ENCODE measurements at regions not wholly inside any gene's neighbourhood (a gene's known extent, or its start where the extent isn't known, plus 50 kb on each side); places are given as distances from the start of the nearest gene placed in this dataset.
A peak's percentile ranks its signal among the peaks of the same experiment; 100 is the strongest.

- no peak for DNase-seq (ENCODE audit: extremely low read depth, low read depth)
Observed at GRCh38 chr11:131111775-131112174, 195.5 kb upstream of the SNX19 start.

- no peak for DNase-seq (ENCODE audit: extremely low read depth, low read depth)
Observed at GRCh38 chr11:131118247-131118646, 202.0 kb upstream of the SNX19 start.

GRCh38 chr11:131121426-131122333 is 205.4 kb upstream of the SNX19 start:
- peak; percentile 11 for DNase-seq (ENCODE audit: extremely low read depth, low read depth)

- DNase-seq (ENCODE audit: extremely low read depth, low read depth) = no peak
Observed at GRCh38 chr11:131122448-131122847, 206.2 kb upstream of the SNX19 start.

DNA sequence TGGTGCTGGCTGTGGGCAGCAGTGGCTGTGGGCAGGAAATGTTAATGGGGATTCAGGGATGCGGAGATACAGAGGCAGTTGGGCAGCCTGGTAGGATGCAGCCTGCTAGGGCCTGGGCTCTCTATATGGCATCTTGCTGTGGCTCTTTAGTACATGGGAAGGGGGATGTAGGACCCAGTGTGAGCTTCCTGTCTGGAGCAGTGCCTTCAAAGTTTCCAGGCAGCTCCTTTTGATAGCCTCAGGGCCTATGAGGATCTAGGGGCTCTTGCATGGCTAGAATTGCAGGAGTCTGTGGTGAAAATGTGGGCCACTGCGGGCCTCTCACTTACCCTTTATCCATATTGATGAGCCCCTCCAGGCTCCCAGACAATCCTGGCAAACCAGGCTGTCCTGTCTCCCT is 213.2 kb upstream of the SNX19 start:
- no peak for DNase-seq (ENCODE audit: extremely low read depth, low read depth)

GRCh38 chr11:131135611-131136010 is 219.3 kb upstream of the SNX19 start:
- no peak for DNase-seq (ENCODE audit: extremely low read depth, low read depth)

DNA sequence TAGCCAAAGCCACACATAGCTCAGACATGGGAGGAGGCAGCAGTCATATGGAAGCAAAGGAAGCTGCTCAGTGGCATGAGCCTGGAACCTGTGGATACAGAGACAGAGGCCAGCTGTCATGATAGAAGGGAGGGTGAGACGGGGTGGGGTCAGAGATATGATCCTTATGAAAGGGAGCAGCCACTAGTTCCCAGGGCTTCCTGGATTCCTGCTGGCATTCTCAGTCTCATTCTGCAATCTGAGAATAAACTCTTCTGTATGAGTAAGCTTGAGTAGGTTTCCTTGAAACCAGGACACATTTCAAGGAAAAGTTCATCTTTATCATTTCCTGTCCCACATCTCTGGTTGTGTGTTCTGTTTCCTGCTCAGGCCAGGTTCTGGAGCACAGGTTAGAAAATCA is 220.2 kb upstream of the SNX19 start:
- no peak for DNase-seq (ENCODE audit: extremely low read depth, low read depth)

- DNase-seq (ENCODE audit: extremely low read depth, low read depth) = no peak
Observed at GRCh38 chr11:131137046-131137445, 220.8 kb upstream of the SNX19 start.

- DNase-seq (ENCODE audit: extremely low read depth, low read depth) = no peak
Observed at GRCh38 chr11:131138731-131139130, 222.5 kb upstream of the SNX19 start.

GRCh38 chr11:131145791-131146190 is 224.6 kb upstream of the NTM start:
- no peak for DNase-seq (ENCODE audit: extremely low read depth, low read depth)

GRCh38 chr11:131146827-131147490 is 223.5 kb upstream of the NTM start:
- no peak for DNase-seq (ENCODE audit: extremely low read depth, low read depth)

DNA sequence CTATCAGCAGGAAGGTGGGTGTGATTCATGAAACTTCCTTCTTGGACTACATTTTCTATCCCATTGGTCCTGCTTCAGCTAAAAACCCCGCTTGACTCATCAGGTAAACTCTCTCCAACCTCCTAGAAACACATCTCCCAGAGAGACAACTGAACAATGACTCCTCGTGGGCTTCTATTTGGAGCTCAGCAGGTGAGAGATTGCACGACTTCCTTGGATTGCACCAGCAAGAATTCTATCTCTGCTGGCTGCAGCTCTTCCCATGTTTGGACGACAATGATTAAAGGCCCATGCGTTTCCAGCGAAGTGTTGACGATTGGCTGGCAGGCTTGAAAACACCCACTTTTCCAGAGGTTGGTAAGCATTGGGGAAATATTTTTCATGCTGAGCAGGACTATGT is 216.1 kb upstream of the NTM start:
- no peak for DNase-seq (ENCODE audit: extremely low read depth, low read depth)

DNA sequence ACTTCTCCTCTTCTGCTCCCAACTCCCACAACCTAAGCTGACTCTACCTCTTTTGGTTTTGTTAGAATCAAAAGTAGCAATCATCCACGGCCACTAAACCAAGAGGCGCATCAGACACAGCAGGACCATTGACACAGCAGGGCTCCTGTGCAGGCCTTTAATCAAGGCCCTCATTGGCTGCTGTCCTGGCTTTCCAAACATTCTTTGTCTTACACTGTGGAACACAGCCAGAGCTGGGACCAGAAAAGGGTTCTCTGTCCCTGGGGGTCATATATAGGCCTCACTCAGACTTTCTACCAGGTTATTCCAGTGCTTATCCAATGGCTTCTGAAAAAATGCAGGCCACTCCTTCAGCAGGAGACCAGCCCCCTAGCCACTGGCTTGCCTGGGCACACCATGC is 212.7 kb upstream of the NTM start:
- no peak for DNase-seq (ENCODE audit: extremely low read depth, low read depth)

- no peak for DNase-seq (ENCODE audit: extremely low read depth, low read depth)
Observed at GRCh38 chr11:131160846-131161245, 209.6 kb upstream of the NTM start.

GRCh38 chr11:131163613-131164012 is 206.8 kb upstream of the NTM start:
- DNase-seq (ENCODE audit: extremely low read depth, low read depth) = no peak

DNA sequence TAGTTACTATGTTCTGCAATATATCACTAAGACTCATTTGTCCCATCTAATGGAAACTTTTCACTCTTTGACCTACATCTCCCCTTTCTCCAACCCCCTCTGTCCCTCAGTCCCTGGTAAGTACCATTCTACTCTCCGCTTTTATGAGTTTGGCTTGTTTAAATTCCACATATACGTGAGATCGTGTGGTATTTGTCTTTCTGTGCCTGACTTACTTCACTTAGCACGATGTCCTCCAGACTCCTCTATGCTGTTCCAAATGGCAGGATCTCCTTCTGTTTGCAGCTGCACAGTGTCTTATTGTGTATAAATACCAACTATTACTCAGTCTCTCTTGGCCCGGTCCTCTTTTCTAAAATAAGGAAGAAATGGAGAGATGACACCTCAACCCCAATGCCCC is 205.4 kb upstream of the NTM start:
- DNase-seq (ENCODE audit: extremely low read depth, low read depth) = no peak

DNA sequence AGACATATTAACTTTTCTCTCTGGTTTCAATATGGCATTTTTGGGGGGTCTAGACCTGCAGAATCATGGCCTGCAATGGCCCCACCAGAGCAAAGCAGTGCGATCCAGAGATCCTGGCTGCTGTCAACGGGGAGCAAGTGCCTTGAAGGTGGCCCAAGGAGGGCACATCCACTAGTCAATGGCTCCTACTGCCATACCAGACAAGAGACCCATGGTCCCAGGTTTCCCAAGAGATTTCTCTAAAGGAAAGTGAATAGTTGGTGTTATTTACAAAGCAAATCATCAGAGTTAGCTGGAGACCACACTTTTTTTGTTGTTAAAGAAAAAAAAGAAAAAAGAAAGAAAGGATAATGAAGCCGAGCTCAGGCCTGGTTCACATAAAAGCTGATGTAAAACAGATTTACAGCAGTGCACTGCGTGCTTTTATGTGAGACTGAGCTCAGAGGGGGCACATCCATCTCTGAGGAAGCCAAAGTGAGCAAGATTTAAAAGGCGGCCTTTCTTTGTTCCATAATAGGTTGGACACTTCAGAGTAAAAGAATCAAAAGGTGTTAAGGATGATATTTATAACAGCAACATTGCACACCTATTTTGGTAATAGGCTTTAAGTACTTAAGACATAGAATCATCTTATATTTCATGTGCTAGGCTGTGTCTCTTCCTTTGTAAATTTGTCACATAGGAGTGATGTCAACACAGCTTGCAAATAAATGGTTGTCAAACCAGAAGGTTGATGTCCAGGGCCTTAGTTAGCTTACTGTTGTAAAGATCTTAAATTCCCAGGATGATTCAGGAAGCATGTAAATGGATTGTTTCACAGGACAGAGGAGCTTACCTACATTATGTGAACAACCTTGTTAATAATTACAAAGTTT is 201.3 kb upstream of the NTM start:
- no peak for DNase-seq (ENCODE audit: extremely low read depth, low read depth)

- DNase-seq (ENCODE audit: extremely low read depth, low read depth) = no peak
Observed at GRCh38 chr11:131172011-131172410, 198.4 kb upstream of the NTM start.

DNA sequence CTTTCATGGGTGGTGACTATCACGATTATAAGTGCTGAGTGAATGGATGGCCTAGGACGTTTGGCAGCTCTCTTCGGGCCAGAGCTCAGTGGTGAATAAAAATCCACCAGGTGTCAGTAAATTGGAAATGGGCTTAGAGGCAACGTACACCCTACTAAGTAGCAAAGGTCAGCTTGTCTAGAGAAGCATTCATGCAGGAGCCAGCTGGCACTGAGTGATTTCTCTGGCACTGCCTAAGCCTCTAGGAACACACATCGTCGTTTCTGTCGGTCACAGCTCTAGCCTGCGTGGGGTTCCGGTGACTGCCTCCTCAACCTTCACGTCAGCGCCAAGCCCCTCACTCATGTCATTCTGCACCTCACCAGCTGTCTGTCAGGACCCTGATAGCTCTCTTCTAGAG is 192.4 kb upstream of the NTM start:
- DNase-seq (ENCODE audit: extremely low read depth, low read depth) = no peak

DNA sequence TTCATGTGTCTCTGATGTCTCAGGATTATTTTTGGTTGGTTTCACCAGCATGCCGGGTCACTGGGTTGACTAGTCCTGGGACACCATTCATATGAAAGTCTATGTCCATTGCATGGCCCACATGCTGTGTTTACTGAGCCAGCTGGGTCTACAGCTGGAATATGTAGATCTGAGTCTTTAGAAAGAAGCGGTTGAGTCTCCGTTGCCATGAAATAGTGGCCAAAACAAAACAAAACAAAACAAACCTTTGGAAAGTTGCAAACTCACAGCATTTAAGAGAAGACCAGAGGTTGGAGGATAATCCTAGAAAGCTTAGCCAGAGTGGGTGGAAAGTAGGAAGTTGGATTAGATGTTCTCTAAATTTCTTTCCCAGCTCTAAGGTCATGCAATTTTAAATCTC is 191.8 kb upstream of the NTM start:
- no peak for DNase-seq (ENCODE audit: extremely low read depth, low read depth)

DNA sequence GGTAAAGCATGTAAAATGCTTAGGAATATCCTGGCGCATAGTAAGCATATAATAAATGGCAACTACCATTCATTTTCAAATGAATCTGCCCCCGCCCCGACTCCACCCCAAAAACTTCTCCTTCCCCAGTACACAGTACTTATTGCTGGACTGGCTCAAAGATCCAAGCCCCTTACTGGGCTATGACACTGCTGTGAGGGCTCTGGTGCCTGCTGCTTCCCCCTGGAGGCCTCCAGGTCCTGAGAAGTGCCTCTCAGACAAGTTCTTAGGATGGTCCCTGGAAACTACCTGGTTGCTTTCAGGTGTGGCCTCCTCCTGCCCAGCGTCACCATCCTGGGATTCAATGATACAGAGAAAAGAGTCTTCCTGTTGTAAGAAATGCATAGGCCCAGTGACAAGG is 190.6 kb upstream of the NTM start:
- no peak for DNase-seq (ENCODE audit: extremely low read depth, low read depth)

Data from NCI-H460 (cell line).